ENCODE measurements at regions not wholly inside any gene's neighbourhood (a gene's known extent, or its start where the extent isn't known, plus 50 kb on each side); places are given as distances from the start of the nearest gene placed in this dataset.
"Not testable (repeated sequence)": the region's sequence is repeated elsewhere in the genome, so short reads cannot be mapped to it uniquely, and the experiment has no call there.

- peaks cover 24% of the 10 kb centered on the region; the same call in 2 of the 3 replicates for H3K36me3 Mint-ChIP-seq (ENCODE audit: low read depth)
- not testable (repeated sequence) for H3K4me3 ChIP-seq; ATAC-seq; H3F3A ChIP-seq (replicated peaks; ENCODE audit: low read depth); H4K20me1 ChIP-seq (replicated peaks; ENCODE audit: insufficient read depth); H3K79me2 ChIP-seq (replicated peaks; ENCODE audit: insufficient read depth); H2AFZ ChIP-seq; H3K27me3 ChIP-seq (ENCODE audit: insufficient read depth); H3K4me1 ChIP-seq (ENCODE audit: insufficient read depth); H3K9me2 ChIP-seq (ENCODE audit: insufficient read depth); H3K4me2 ChIP-seq; DNase-seq (ENCODE audit: low spot score); H3K4me3 Mint-ChIP-seq; H3K27ac Mint-ChIP-seq; H3K27me3 Mint-ChIP-seq (ENCODE audit: insufficient read depth, low read depth, poor library complexity); H3K4me1 Mint-ChIP-seq; H3K27ac ChIP-seq (ENCODE audit: low read depth)
- H3K36me3 ChIP-seq (ENCODE audit: insufficient read depth), result peaks cover 11% of the 10 kb centered on the region
- H3K9me3 Mint-ChIP-seq, result peaks cover 97% of the 10 kb centered on the region
Measured at GRCh38 chr12:126985663-126986062, 1281.3 kb upstream of the TMEM132C start.

GRCh38 chr12:126989532-126989931 lies 1277.4 kb upstream of the TMEM132C start:
- H3K36me3 ChIP-seq (ENCODE audit: insufficient read depth), result peaks cover 4% of the 10 kb centered on the region; the same call in 1 of the 2 replicates
- Mint-ChIP-seq H3K27me3 (ENCODE audit: insufficient read depth, low read depth, poor library complexity) (peaks cover 2% of the 10 kb centered on the region), H3K27ac (no peak overlapping the region), H3K36me3 (ENCODE audit: low read depth) (peaks cover 30% of the 10 kb centered on the region), H3K4me3 (no peak overlapping the region), H3K4me1 (no peaks in the 10 kb centered on the region), H3K9me3 (peaks cover 96% of the 10 kb centered on the region)
- H3K4me2 ChIP-seq, result no peak overlapping the region
- H3K27ac ChIP-seq (ENCODE audit: low read depth), result no peak overlapping the region
- no peak overlapping the region for H3K4me3 ChIP-seq
- H3K27me3 ChIP-seq (ENCODE audit: insufficient read depth), result no peaks in the 10 kb centered on the region
- no peaks in the 10 kb centered on the region for H3K9me2 ChIP-seq (ENCODE audit: insufficient read depth)
- no peaks in the 10 kb centered on the region for H3F3A ChIP-seq (replicated peaks; ENCODE audit: low read depth)
- no peaks in the 10 kb centered on the region for H4K20me1 ChIP-seq (replicated peaks; ENCODE audit: insufficient read depth)
- no peak for TF ChIP-seq ZNF331 (CRISPR knock-in tag; IDR thresholded peaks at IDR 0.05; ENCODE audit: low read depth)
- TF ChIP-seq STAT1 (IDR thresholded peaks at IDR 0.05; ENCODE audit: unreplicated experiment), result no peak
- no peak for TF ChIP-seq ZNF462 (CRISPR knock-in tag; IDR thresholded peaks at IDR 0.05)
- no peak for TF ChIP-seq CTCF (conservative IDR thresholded peaks at IDR 0.05; ENCODE audit: low read depth in 2 of 2)
- TF ChIP-seq ETS1 (IDR thresholded peaks at IDR 0.05), result no peak
- no peaks in the 10 kb centered on the region for H3K79me2 ChIP-seq (replicated peaks; ENCODE audit: insufficient read depth)
- no peaks in the 10 kb centered on the region for H3K4me1 ChIP-seq (ENCODE audit: insufficient read depth)
- no peak overlapping the region for H2AFZ ChIP-seq
- no peak for DNase-seq (ENCODE audit: low spot score)
- no peak for ATAC-seq
